GM23338 (cell line): ENCODE measurements at regions not wholly inside any gene's neighbourhood (a gene's known extent, or its start where the extent isn't known, plus 50 kb on each side); places are given as distances from the start of the nearest gene placed in this dataset.

Source experiments
- ATAC-seq: fragments of 200-7000 bp; cut with Tn5 transposase; 3 replicates; pipeline ENCODE4 v1.9.1; 2020
- DNase-seq: peaks from one replicate; pipeline ENCODE4 v3.0.0-alpha.2; 2015; ENCODE audit warnings: low spot score
- H2AFZ ChIP-seq: fragments of 200-600 bp; sonication (generic); 2 replicates; pipeline ENCODE4 v1.8.0; 2016; ENCODE audit warnings: antibody characterized with exemption, mild to moderate bottlenecking, moderate library complexity
- H3F3A ChIP-seq: fragments of 200-600 bp; sonication (generic); replicated peaks from 2 replicates; pipeline ENCODE4 v1.8.0; 2017; ENCODE audit warnings: antibody characterized with exemption, mixed run types, low read depth
- H3K27ac ChIP-seq: fragments of 200-600 bp; sonication (generic); 2 replicates; pipeline ENCODE4 v1.6.1; 2016; ENCODE audit warnings: low read depth
- H3K27me3 ChIP-seq: fragments of 200-600 bp; sonication (generic); 2 replicates; pipeline ENCODE4 v1.8.0; 2016; ENCODE audit warnings: mild to moderate bottlenecking, mixed run types, moderate library complexity; ENCODE audit not compliant: insufficient read depth
- H3K36me3 ChIP-seq: fragments of 200-600 bp; sonication (generic); 2 replicates; pipeline ENCODE4 v1.8.0; 2016; ENCODE audit warnings: mild to moderate bottlenecking; ENCODE audit not compliant: insufficient read depth
- H3K4me1 ChIP-seq: fragments of 200-600 bp; sonication (generic); 2 replicates; pipeline ENCODE4 v1.8.0; 2016; ENCODE audit warnings: mild to moderate bottlenecking, moderate library complexity; ENCODE audit not compliant: insufficient read depth
- H3K4me2 ChIP-seq: fragments of 200-600 bp; sonication (generic); 2 replicates; pipeline ENCODE4 v1.7.1; 2017; ENCODE audit warnings: mixed run types
- H3K4me3 ChIP-seq: fragments of 200-600 bp; sonication (generic); 2 replicates; pipeline ENCODE4 v1.6.1; 2016; ENCODE audit warnings: mixed run types
- H3K79me2 ChIP-seq: fragments of 200-600 bp; sonication (generic); replicated peaks from 2 replicates; pipeline ENCODE4 v1.8.0; 2017; ENCODE audit warnings: mild to moderate bottlenecking; ENCODE audit not compliant: insufficient read depth
- H3K9me2 ChIP-seq: fragments of 200-600 bp; sonication (generic); 2 replicates; pipeline ENCODE4 v1.8.0; 2017; ENCODE audit not compliant: insufficient read depth
- H4K20me1 ChIP-seq: fragments of 200-600 bp; sonication (generic); replicated peaks from 2 replicates; pipeline ENCODE4 v1.8.0; 2017; ENCODE audit warnings: mild to moderate bottlenecking; ENCODE audit not compliant: insufficient read depth
- H3K27ac Mint-ChIP-seq: 2 replicates; pipeline ENCODE4 v1.8.0; 2020; ENCODE audit warnings: inconsistent platforms, mild to moderate bottlenecking, moderate library complexity, mixed read lengths
- H3K27me3 Mint-ChIP-seq: 3 replicates; pipeline ENCODE4 v1.8.0; 2022; ENCODE audit warnings: low read depth, mild to moderate bottlenecking, moderate library complexity, mixed read lengths, inconsistent platforms; ENCODE audit not compliant: insufficient read depth, poor library complexity
- H3K36me3 Mint-ChIP-seq: 3 replicates; pipeline ENCODE4 v1.8.0; 2021; ENCODE audit warnings: low read depth, mild to moderate bottlenecking, inconsistent platforms, moderate library complexity, mixed read lengths
- H3K4me1 Mint-ChIP-seq: 3 replicates; pipeline ENCODE4 v1.8.0; 2020; ENCODE audit warnings: mild to moderate bottlenecking, inconsistent platforms, mixed read lengths
- H3K4me3 Mint-ChIP-seq: 3 replicates; pipeline ENCODE4 v1.8.0; 2021; ENCODE audit warnings: moderate library complexity, mild to moderate bottlenecking, inconsistent platforms, mixed read lengths
- H3K9me3 Mint-ChIP-seq: 3 replicates; pipeline ENCODE4 v1.8.0; 2020; ENCODE audit warnings: moderate library complexity, mild to moderate bottlenecking, inconsistent platforms, mixed read lengths
- CREB1 ChIP-seq: fragments of 250-450 bp; sonication (Bioruptor Pico); IDR thresholded peaks from 2 replicates; pipeline ENCODE4 v1.5.0; 2020; ENCODE audit warnings: low read depth, mild to moderate bottlenecking, moderate library complexity
- CTCF ChIP-seq, 2 experiments: fragments of 200-600 bp in 1 of 2; sonication (generic) in 1 of 2; conservative IDR thresholded peaks; 2 replicates each; pipeline versions ENCODE4 v1.5.1 to v1.6.1; 2016 to 2017; ENCODE audit warnings: antibody characterized with exemption in 2 of 2, low read depth in 2 of 2, mild to moderate bottlenecking in 2 of 2, moderate library complexity in 1 of 2
- EZH2 ChIP-seq: fragments of 200-600 bp; sonication (generic); IDR thresholded peaks from one replicate; pipeline ENCODE4 v1.8.0; 2017; ENCODE audit warnings: antibody characterized with exemption, mild to moderate bottlenecking, low read depth; ENCODE audit not compliant: unreplicated experiment
- EZH2phosphoT487 ChIP-seq: fragments of 200-600 bp; sonication (generic); IDR thresholded peaks from one replicate; pipeline ENCODE4 v1.8.1; 2018; ENCODE audit warnings: antibody characterized with exemption; ENCODE audit not compliant: unreplicated experiment
- JUNB ChIP-seq: IDR thresholded peaks from one replicate; pipeline ENCODE4 v1.6.1; 2016; ENCODE audit warnings: antibody characterized with exemption; ENCODE audit not compliant: unreplicated experiment
- NANOG ChIP-seq: IDR thresholded peaks from 2 replicates; pipeline ENCODE4 v1.6.1; 2016; ENCODE audit warnings: antibody characterized with exemption, borderline replicate concordance
- POLR2AphosphoS5 ChIP-seq: IDR thresholded peaks from 2 replicates; pipeline ENCODE4 v1.6.1; 2016; ENCODE audit warnings: antibody characterized with exemption, low read depth
- STAT1 ChIP-seq: IDR thresholded peaks from one replicate; pipeline ENCODE4 v1.6.1; 2016; ENCODE audit warnings: antibody characterized with exemption; ENCODE audit not compliant: unreplicated experiment
- ZNF114 ChIP-seq: fragments of 250-450 bp; sonication (Bioruptor Pico); IDR thresholded peaks from 2 replicates; pipeline ENCODE4 v1.5.0; 2020; ENCODE audit warnings: mild to moderate bottlenecking, moderate library complexity
- ZNF331 ChIP-seq: fragments of 250-450 bp; sonication (Bioruptor Pico); IDR thresholded peaks from 2 replicates; pipeline ENCODE4 v1.5.0; 2020; ENCODE audit warnings: low read depth, mild to moderate bottlenecking, moderate library complexity
- ZNF462 ChIP-seq: fragments of 250-450 bp; sonication (Bioruptor Pico); IDR thresholded peaks from 2 replicates; pipeline ENCODE4 v1.5.0; 2020; ENCODE audit warnings: mild to moderate bottlenecking, moderate library complexity
- TF ChIP-seq, protein P1 (sequence below): IDR thresholded peaks from one replicate; pipeline ENCODE4 v1.6.1; 2018; ENCODE audit warnings: antibody characterized with exemption; ENCODE audit not compliant: unreplicated experiment
- TF ChIP-seq, protein P2 (sequence below): IDR thresholded peaks from 2 replicates; pipeline ENCODE4 v1.6.1; 2016; ENCODE audit warnings: antibody characterized with exemption

DNA sequence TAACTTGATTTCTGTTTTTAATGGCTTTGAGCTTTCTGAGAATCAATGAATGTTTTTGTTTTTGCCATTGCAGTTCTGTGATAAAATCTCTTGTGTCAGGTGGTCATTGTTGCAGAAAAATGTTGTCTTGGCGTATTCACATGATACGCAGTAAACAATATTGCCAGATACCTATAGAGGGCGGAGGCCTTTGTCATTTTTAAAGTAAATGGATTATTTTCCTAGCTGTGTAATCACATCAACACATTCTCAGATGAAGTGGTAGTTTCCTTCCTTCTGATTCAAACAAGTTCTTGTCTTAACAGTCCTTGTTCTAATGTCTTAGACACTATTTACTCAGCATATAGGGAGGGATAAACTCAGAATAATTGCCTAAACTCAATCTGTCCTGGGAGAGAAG is 109.9 kb upstream of the DAB2 start:
- H3K79me2 ChIP-seq, result no peaks in the 10 kb centered on the region
- H3K9me2 ChIP-seq, result no peaks in the 10 kb centered on the region
- no peak overlapping the region for H3K4me3 ChIP-seq
- H3K27me3 ChIP-seq, result no peaks in the 10 kb centered on the region
- no peak overlapping the region for H3K27ac ChIP-seq
- ATAC-seq, result no peak
- no peak overlapping the region for H2AFZ ChIP-seq
- DNase-seq, result no peak
- no peak overlapping the region for H3K4me2 ChIP-seq
- no peaks in the 10 kb centered on the region for H3K36me3 Mint-ChIP-seq
- H3K9me3 Mint-ChIP-seq, result no peaks in the 10 kb centered on the region
- peaks cover 2% of the 10 kb centered on the region for H3K27me3 Mint-ChIP-seq
- no peak overlapping the region for H3K27ac Mint-ChIP-seq
- H3K4me1 ChIP-seq, result no peaks in the 10 kb centered on the region
- TF ChIP-seq ZNF114 (CRISPR knock-in tag), result no peak
- TF ChIP-seq ZNF462 (CRISPR knock-in tag), result no peak
- TF ChIP-seq NANOG, result no peak
- no peak for TF ChIP-seq EZH2phosphoT487
- no peak for TF ChIP-seq CTCF (conservative IDR thresholded peaks at IDR 0.05; ENCODE audit: low read depth in 2 of 2)
- TF ChIP-seq, protein P1, sequence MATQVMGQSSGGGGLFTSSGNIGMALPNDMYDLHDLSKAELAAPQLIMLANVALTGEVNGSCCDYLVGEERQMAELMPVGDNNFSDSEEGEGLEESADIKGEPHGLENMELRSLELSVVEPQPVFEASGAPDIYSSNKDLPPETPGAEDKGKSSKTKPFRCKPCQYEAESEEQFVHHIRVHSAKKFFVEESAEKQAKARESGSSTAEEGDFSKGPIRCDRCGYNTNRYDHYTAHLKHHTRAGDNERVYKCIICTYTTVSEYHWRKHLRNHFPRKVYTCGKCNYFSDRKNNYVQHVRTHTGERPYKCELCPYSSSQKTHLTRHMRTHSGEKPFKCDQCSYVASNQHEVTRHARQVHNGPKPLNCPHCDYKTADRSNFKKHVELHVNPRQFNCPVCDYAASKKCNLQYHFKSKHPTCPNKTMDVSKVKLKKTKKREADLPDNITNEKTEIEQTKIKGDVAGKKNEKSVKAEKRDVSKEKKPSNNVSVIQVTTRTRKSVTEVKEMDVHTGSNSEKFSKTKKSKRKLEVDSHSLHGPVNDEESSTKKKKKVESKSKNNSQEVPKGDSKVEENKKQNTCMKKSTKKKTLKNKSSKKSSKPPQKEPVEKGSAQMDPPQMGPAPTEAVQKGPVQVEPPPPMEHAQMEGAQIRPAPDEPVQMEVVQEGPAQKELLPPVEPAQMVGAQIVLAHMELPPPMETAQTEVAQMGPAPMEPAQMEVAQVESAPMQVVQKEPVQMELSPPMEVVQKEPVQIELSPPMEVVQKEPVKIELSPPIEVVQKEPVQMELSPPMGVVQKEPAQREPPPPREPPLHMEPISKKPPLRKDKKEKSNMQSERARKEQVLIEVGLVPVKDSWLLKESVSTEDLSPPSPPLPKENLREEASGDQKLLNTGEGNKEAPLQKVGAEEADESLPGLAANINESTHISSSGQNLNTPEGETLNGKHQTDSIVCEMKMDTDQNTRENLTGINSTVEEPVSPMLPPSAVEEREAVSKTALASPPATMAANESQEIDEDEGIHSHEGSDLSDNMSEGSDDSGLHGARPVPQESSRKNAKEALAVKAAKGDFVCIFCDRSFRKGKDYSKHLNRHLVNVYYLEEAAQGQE, result no peak
- TF ChIP-seq POLR2AphosphoS5, result no peak
- TF ChIP-seq STAT1, result no peak
- TF ChIP-seq, protein P2, sequence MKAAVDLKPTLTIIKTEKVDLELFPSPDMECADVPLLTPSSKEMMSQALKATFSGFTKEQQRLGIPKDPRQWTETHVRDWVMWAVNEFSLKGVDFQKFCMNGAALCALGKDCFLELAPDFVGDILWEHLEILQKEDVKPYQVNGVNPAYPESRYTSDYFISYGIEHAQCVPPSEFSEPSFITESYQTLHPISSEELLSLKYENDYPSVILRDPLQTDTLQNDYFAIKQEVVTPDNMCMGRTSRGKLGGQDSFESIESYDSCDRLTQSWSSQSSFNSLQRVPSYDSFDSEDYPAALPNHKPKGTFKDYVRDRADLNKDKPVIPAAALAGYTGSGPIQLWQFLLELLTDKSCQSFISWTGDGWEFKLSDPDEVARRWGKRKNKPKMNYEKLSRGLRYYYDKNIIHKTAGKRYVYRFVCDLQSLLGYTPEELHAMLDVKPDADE, result no peak
- TF ChIP-seq EZH2, result no peak
- TF ChIP-seq ZNF331, result no peak
- no peak for TF ChIP-seq JUNB
- TF ChIP-seq CREB1 (CRISPR knock-in tag), result no peak
- no peaks in the 10 kb centered on the region for H4K20me1 ChIP-seq
- H3K4me1 Mint-ChIP-seq, result peaks cover 12% of the 10 kb centered on the region
- no peaks in the 10 kb centered on the region for H3F3A ChIP-seq
- no peak overlapping the region for H3K4me3 Mint-ChIP-seq
- H3K36me3 ChIP-seq, result no peaks in the 10 kb centered on the region
